HCT116 (cell line): ENCODE measurements at regions not wholly inside any gene's neighbourhood (a gene's known extent, or its start where the extent isn't known, plus 50 kb on each side); places are given as distances from the start of the nearest gene placed in this dataset.

Source experiments
- ATAC-seq: fragments of 200-7000 bp; cut with Tn5 transposase; 2 replicates; pipeline ENCODE4 v1.9.1; 2020; ENCODE audit warnings: mild to moderate bottlenecking, moderate library complexity
- BruUV-seq: library from RNA; stranded (reverse); fragments of 400-500 nt; replicated peaks from 2 replicates; lab custom pipeline; 2021; lab: Mats Ljungman, UMichigan
- CTCF ChIA-PET: fragments of 300-600 bp; sonication (Branson Sonifier 250); formaldehyde crosslinking; loops from one replicate; lab custom pipeline; 2021; ENCODE audit warnings: antibody characterized with exemption; lab: Charles Lee
- POLR2A ChIA-PET: fragments of 300-600, 350-600 bp; sonication (Branson Sonifier 250); formaldehyde crosslinking; loops from one replicate; lab custom pipeline; 2021; ENCODE audit warnings: antibody characterized with exemption; lab: Charles Lee
- RAD21 ChIA-PET, 2 experiments: fragments of 300-600 bp; sonication (Branson Sonifier 250); formaldehyde crosslinking; loops; one replicate each; lab custom pipeline; 2023; ENCODE audit warnings: low total read pairs in 2 of 2; ENCODE audit not compliant: uncharacterized antibody in 2 of 2, unreplicated experiment in 2 of 2, low non-redundant PET in 1 of 2; lab: Charles Lee
- DNase-seq: peaks from one replicate; pipeline ENCODE4 v3.0.0-alpha.2; 2010; ENCODE audit warnings: low read depth, low spot score
- H2AFZ ChIP-seq: fragments of 200-600 bp; shearing (Covaris generic), sonication (generic); 2 replicates; pipeline ENCODE4 v1.6.1; 2017; ENCODE audit warnings: low read depth, mixed run types, mixed read lengths, antibody characterized with exemption, low read length; ENCODE audit not compliant: poor library complexity, severe bottlenecking
- H3K27ac ChIP-seq: 2 replicates; pipeline ENCODE4 v1.5.1; 2012; ENCODE audit warnings: low read depth, low read length
- H3K27me3 ChIP-seq: fragments of 200-600 bp; sonication (generic); 2 replicates; pipeline ENCODE4 v1.6.1; 2016; ENCODE audit warnings: mixed run types, low read length, mixed read lengths; ENCODE audit not compliant: insufficient read depth
- H3K36me3 ChIP-seq, 2 experiments: fragments of 200-500 bp in 1 of 2; fragments of 200-600 bp in 1 of 2; sonication (Bioruptor generic) in 1 of 2; sonication (generic) in 1 of 2; 2 replicates each; pipeline versions ENCODE4 v1.5.1 to v1.6.1; 2014 to 2016; ENCODE audit warnings: low read length in 2 of 2, inconsistent platforms in 1 of 2, mixed read lengths in 1 of 2, mixed run types in 1 of 2; ENCODE audit not compliant: insufficient read depth in 2 of 2, control insufficient read depth in 1 of 2
- H3K4me1 ChIP-seq, 2 experiments: fragments of 200-600 bp in 1 of 2; sonication (generic) in 1 of 2; 2 replicates each; pipeline versions ENCODE4 v1.5.1 to v1.6.1; 2012 to 2017; ENCODE audit warnings: low read length in 2 of 2, inconsistent platforms in 1 of 2, mild to moderate bottlenecking in 1 of 2, mixed read lengths in 1 of 2, mixed run types in 1 of 2, moderate library complexity in 1 of 2; ENCODE audit not compliant: insufficient read depth in 2 of 2, control insufficient read depth in 1 of 2
- H3K4me2 ChIP-seq: fragments of 200-600 bp; sonication (generic); 2 replicates; pipeline ENCODE4 v1.6.1; 2017; ENCODE audit warnings: mixed run types, low read length, mixed read lengths
- H3K4me3 ChIP-seq, 2 experiments: fragments of 200-600 bp in 1 of 2; sonication (generic) in 1 of 2; replicated peaks in 1 of 2; 2 replicates each; pipeline ENCODE4 v1.5.1; 2011 to 2016; ENCODE audit warnings: low read length in 2 of 2, control low read depth in 1 of 2, low read depth in 1 of 2, mild to moderate bottlenecking in 1 of 2, mixed read lengths in 1 of 2, mixed run types in 1 of 2
- H3K79me2 ChIP-seq: fragments of 200-600 bp; sonication (generic); 2 replicates; pipeline ENCODE4 v1.6.1; 2017; ENCODE audit warnings: mild to moderate bottlenecking, mixed run types, low read length, moderate library complexity, mixed read lengths; ENCODE audit not compliant: insufficient read depth
- H3K9ac ChIP-seq: fragments of 200-600 bp; sonication (generic); 2 replicates; pipeline ENCODE4 v1.6.1; 2016; ENCODE audit warnings: low read length, mixed read lengths
- H3K9me2 ChIP-seq: fragments of 200-600 bp; sonication (generic), shearing (Covaris generic); 2 replicates; pipeline ENCODE4 v1.6.1; 2017; ENCODE audit warnings: mixed run types, mild to moderate bottlenecking, moderate library complexity; ENCODE audit not compliant: insufficient read depth
- H3K9me3 ChIP-seq, 2 experiments: fragments of 200-500 bp in 1 of 2; fragments of 200-600 bp in 1 of 2; sonication (Bioruptor generic) in 1 of 2; sonication (generic) in 1 of 2; 2 replicates each; pipeline ENCODE4 v1.6.1; 2014 to 2017; ENCODE audit warnings: low read length in 2 of 2, mixed read lengths in 2 of 2, inconsistent platforms in 1 of 2, low read depth in 1 of 2, mild to moderate bottlenecking in 1 of 2, mixed run types in 1 of 2, moderate library complexity in 1 of 2; ENCODE audit not compliant: control insufficient read depth in 1 of 2, insufficient read depth in 1 of 2
- H4K20me1 ChIP-seq: fragments of 200-600 bp; sonication (generic), shearing (Covaris generic); 2 replicates; pipeline ENCODE4 v1.6.1; 2017; ENCODE audit warnings: mixed run types, mild to moderate bottlenecking, moderate library complexity; ENCODE audit not compliant: insufficient read depth
- ATF3 ChIP-seq: IDR thresholded peaks from 2 replicates; pipeline ENCODE4 v1.6.1; 2012
- CBX3 ChIP-seq: IDR thresholded peaks from 2 replicates; pipeline ENCODE4 v1.6.1; 2012; ENCODE audit warnings: low read depth
- EGR1 ChIP-seq: IDR thresholded peaks from 2 replicates; pipeline ENCODE4 v1.6.1; 2012; ENCODE audit warnings: low read depth
- ELF1 ChIP-seq: IDR thresholded peaks from 2 replicates; pipeline ENCODE4 v1.6.1; 2012; ENCODE audit warnings: low read depth, borderline replicate concordance
- JUND ChIP-seq: IDR thresholded peaks from 2 replicates; pipeline ENCODE4 v1.6.1; 2012
- MAX ChIP-seq: IDR thresholded peaks from 2 replicates; pipeline ENCODE4 v1.6.1; 2012
- POLR2A ChIP-seq: IDR thresholded peaks from 2 replicates; pipeline ENCODE4 v1.7.0; 2011; ENCODE audit warnings: borderline replicate concordance; ENCODE audit not compliant: insufficient read depth, insufficient read length; ENCODE audit errors: extremely low read depth
- RAD21 ChIP-seq: IDR thresholded peaks from 2 replicates; pipeline ENCODE4 v1.6.1; 2012; ENCODE audit warnings: low read depth, mild to moderate bottlenecking
- SIN3A ChIP-seq: IDR thresholded peaks from 2 replicates; pipeline ENCODE4 v1.6.1; 2012; ENCODE audit warnings: low read depth
- SP1 ChIP-seq: IDR thresholded peaks from 2 replicates; pipeline ENCODE4 v1.6.1; 2012; ENCODE audit warnings: low read depth
- SRF ChIP-seq: IDR thresholded peaks from 2 replicates; pipeline ENCODE4 v1.6.1; 2012; ENCODE audit warnings: low read depth
- TCF7L2 ChIP-seq: IDR thresholded peaks from 2 replicates; pipeline ENCODE4 v1.7.0; 2011; ENCODE audit warnings: borderline replicate concordance, inconsistent platforms; ENCODE audit not compliant: insufficient read depth, insufficient read length; ENCODE audit errors: extremely low read depth
- YY1 ChIP-seq: IDR thresholded peaks from 2 replicates; pipeline ENCODE4 v1.6.1; 2011; ENCODE audit warnings: low read length, low read depth, moderate library complexity, mild to moderate bottlenecking; ENCODE audit not compliant: insufficient replicate concordance; ENCODE audit errors: extremely low read depth
- ZBTB33 ChIP-seq: IDR thresholded peaks from 2 replicates; pipeline ENCODE4 v1.6.1; 2011; ENCODE audit warnings: mild to moderate bottlenecking, low read length, moderate library complexity; ENCODE audit not compliant: insufficient replicate concordance; ENCODE audit errors: extremely low read depth
- ZFX ChIP-seq: fragments of 450-650 bp; IDR thresholded peaks from 2 replicates; pipeline ENCODE4 v1.6.1; 2017
- intact Hi-C: fragments of 100-400 bp; cut with micrococcal nuclease; formaldehyde crosslinking; loops from 2 replicates; pipeline ENCODE4 v1.10.0; 2022

GRCh38 chr1:209434066-209434465 is 149.4 kb upstream of the CAMK1G start:
- ATAC-seq: no peak

More at GRCh38 chr1:209434066-209434465, 149.4 kb upstream of the CAMK1G start:
- no peak for TF ChIP-seq ZBTB33
- TF ChIP-seq ATF3: no peak
- TF ChIP-seq POLR2A: no peak
- TF ChIP-seq ELF1: no peak
- no peak for TF ChIP-seq CBX3
- TF ChIP-seq TCF7L2: no peak
- TF ChIP-seq MAX: no peak
- TF ChIP-seq SIN3A: no peak
- TF ChIP-seq JUND: no peak
- no peak for TF ChIP-seq SRF
- TF ChIP-seq YY1: no peak
- TF ChIP-seq EGR1: no peak
- TF ChIP-seq ZFX: no peak
- no peak for TF ChIP-seq RAD21
- TF ChIP-seq SP1: no peak
- H3K9me3 ChIP-seq: no peaks in the 10 kb centered on the region
- H3K27ac ChIP-seq: no peak overlapping the region
- ChIA-PET CTCF (interaction anchor here (1.6 kb wide), 1 partner anchor 185 kb away, joined by 4 read pairs; no protein-coding TSS in a partner anchor), POLR2A (no interaction called here), RAD21 (no interaction called here)
- H3K9ac ChIP-seq: no peak overlapping the region
- H3K36me3 ChIP-seq: no peaks in the 10 kb centered on the region
- H3K27me3 ChIP-seq: no peaks in the 10 kb centered on the region
- BruUV-seq: no TSS peak
- no peak for DNase-seq
- no peak overlapping the region for H3K4me3 ChIP-seq
- no peaks in the 10 kb centered on the region for H4K20me1 ChIP-seq
- no peaks in the 10 kb centered on the region for H3K9me2 ChIP-seq
- intact Hi-C loops: no loop called here
- no peaks in the 10 kb centered on the region for H3K79me2 ChIP-seq
- H3K4me1 ChIP-seq: no peaks in the 10 kb centered on the region
- H3K4me2 ChIP-seq: no peak overlapping the region
- H2AFZ ChIP-seq: no peak overlapping the region
